ENCODE measurements at regions not wholly inside any gene's neighbourhood (a gene's known extent, or its start where the extent isn't known, plus 50 kb on each side); places are given as distances from the start of the nearest gene placed in this dataset.

DNA sequence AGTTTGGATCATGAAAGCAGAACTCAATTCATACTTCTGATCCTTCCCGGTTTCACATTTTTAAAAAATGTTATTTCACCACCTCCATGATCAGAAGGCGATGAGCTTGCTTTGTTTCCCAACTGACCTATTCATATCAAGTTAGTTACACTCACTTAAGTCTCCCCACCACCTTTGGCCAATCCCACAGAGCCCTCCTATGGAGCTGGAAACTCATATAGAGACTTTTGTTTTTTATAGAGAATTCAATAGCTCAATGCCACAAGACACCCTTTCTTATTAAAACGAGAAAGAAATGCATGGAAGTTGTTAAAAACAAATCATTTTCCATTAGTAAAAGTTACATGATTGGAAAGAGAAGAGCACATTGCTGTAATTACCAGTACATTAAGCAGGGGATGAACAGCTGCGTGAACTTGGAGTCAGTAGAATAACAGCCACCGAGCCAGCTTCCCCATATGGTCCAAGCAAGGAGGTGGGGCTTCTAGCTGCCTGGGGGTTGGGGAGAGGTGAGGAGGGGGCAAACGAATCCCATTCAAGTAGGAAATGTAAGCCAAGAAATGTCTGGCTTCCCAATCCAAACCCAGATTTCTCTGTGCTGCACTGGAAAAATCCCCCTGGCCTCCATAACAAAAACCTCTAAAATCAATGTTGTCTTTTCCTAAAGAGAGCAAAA is 614.5 kb downstream of the IRS1 start:
- TF ChIP-seq, protein P1, sequence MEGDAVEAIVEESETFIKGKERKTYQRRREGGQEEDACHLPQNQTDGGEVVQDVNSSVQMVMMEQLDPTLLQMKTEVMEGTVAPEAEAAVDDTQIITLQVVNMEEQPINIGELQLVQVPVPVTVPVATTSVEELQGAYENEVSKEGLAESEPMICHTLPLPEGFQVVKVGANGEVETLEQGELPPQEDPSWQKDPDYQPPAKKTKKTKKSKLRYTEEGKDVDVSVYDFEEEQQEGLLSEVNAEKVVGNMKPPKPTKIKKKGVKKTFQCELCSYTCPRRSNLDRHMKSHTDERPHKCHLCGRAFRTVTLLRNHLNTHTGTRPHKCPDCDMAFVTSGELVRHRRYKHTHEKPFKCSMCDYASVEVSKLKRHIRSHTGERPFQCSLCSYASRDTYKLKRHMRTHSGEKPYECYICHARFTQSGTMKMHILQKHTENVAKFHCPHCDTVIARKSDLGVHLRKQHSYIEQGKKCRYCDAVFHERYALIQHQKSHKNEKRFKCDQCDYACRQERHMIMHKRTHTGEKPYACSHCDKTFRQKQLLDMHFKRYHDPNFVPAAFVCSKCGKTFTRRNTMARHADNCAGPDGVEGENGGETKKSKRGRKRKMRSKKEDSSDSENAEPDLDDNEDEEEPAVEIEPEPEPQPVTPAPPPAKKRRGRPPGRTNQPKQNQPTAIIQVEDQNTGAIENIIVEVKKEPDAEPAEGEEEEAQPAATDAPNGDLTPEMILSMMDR (IDR thresholded peaks at IDR 0.05): no peak
- TF ChIP-seq POLR2A (IDR thresholded peaks at IDR 0.05): no peak
